Retinal pigment epithelial cell (primary cell): ENCODE measurements at regions not wholly inside any gene's neighbourhood (a gene's known extent, or its start where the extent isn't known, plus 50 kb on each side); places are given as distances from the start of the nearest gene placed in this dataset.
"Not testable (repeated sequence)": the region's sequence is repeated elsewhere in the genome, so short reads cannot be mapped to it uniquely, and the experiment has no call there.

Experiments
- DNase-seq: peaks from one replicate; pipeline ENCODE4 v3.0.0-alpha.2; 2010; ENCODE audit warnings: low read depth
- H3K4me3 ChIP-seq: 2 replicates; pipeline ENCODE4 v1.5.1; 2011; ENCODE audit warnings: mild to moderate bottlenecking, low read length, control low read depth, moderate library complexity
- TF ChIP-seq, protein P1 (sequence below): conservative IDR thresholded peaks from 2 replicates; pipeline ENCODE4 v1.5.1; 2011; ENCODE audit warnings: low read depth, low read length, control low read depth, inconsistent platforms

DNA sequence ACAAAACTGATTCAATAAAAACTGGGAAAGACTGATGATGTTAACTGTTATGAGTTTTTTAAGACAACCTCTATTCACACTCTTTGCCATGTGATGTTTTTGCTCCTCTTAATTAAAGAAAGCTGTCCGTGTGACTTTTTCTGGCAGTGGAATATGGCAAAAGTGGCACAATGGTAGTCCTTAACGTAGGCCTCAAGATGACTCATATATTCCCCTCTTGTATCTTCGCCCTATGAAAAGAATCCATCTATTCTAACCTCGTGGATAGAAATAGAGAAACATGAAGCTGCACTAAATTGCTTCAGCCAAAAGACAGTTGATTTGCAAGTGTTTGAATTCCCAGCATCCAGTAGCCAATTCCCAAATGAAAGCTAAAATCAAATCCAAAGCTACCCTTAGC, 603.8 kb upstream of the PCDH7 start:
- TF ChIP-seq, protein P1, sequence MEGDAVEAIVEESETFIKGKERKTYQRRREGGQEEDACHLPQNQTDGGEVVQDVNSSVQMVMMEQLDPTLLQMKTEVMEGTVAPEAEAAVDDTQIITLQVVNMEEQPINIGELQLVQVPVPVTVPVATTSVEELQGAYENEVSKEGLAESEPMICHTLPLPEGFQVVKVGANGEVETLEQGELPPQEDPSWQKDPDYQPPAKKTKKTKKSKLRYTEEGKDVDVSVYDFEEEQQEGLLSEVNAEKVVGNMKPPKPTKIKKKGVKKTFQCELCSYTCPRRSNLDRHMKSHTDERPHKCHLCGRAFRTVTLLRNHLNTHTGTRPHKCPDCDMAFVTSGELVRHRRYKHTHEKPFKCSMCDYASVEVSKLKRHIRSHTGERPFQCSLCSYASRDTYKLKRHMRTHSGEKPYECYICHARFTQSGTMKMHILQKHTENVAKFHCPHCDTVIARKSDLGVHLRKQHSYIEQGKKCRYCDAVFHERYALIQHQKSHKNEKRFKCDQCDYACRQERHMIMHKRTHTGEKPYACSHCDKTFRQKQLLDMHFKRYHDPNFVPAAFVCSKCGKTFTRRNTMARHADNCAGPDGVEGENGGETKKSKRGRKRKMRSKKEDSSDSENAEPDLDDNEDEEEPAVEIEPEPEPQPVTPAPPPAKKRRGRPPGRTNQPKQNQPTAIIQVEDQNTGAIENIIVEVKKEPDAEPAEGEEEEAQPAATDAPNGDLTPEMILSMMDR: no peak
- DNase-seq: no peak
- H3K4me3 ChIP-seq: no peak overlapping the region

DNA sequence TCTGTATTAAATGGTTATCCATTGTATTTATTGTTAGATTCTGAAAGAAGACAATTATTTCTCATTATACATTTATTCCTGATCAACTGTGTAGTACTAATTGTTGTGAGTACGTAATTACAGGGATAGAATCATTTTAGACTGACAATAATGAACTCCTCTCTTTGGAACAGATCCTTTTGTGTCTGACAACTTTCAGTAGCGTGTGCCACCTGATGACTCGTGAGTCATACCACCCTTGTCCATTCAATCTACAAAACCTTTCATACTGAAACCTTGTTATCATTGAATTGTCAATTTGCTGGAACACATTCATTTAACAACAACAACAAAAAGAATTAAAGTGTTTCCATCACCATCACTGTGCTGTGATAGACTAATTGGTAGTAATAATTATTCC, 602.7 kb upstream of the PCDH7 start:
- TF ChIP-seq, protein P1: no peak
- H3K4me3 ChIP-seq: no peak overlapping the region
- no peak for DNase-seq

DNA sequence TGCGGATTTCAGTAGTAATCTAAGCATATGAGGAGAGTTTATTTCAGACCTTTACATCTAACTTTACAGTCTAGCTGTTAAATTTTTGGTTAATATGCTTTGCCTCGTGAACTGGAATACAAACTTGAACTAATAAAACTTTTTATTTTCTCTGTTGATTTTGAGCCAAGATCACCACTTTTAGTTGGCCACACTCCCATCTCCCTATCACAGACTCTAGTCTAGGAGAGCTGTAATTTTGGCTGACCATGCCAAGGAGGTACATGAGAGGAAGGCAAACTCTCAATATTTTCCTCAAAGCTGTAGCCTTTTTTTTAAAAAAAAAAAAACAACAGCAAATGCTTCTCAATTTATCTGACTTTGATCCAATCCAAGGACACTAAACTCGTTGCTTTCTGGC, 597.5 kb upstream of the PCDH7 start:
- H3K4me3 ChIP-seq: no peak overlapping the region
- TF ChIP-seq, protein P1: no peak
- DNase-seq: no peak

DNA sequence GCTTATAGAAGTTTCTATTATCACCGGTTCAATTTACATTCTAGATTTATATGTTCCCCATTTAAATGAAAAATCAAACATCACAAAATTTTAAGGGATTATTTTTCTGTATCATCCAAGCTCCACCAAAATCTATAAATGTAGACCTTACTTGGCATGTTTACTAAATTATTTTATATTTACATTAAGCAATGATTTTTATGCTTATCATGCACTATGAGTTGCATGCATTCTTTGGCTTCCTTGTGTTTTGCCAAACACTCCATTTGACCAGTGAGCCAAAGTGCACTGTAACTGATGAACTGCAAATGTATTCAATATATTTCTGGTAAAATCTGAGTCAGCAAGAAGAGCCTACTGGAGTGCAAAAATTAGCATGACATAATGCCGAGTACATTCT, 595.5 kb upstream of the PCDH7 start:
- H3K4me3 ChIP-seq, DNase-seq: not testable (repeated sequence)

DNA sequence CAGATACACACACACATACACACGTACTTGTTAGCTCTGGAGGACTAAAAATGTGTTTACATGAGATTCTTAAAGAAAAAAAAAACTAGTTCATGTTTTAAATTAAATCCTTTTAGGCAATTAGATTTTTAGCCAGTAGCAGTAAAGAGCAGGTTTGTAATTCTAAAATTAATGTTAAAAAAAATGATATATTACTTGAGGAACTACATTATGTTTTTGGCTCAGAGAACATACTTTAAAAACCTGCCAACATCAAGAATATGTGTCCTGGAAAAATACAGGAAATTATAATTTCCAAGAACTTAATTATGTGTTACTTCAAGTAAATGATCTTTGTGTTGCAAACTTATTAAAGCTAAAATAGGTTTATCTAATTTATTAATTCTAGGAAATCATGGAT, 594.3 kb upstream of the PCDH7 start:
- DNase-seq: no peak
- H3K4me3 ChIP-seq: no peak overlapping the region
- TF ChIP-seq, protein P1: no peak

DNA sequence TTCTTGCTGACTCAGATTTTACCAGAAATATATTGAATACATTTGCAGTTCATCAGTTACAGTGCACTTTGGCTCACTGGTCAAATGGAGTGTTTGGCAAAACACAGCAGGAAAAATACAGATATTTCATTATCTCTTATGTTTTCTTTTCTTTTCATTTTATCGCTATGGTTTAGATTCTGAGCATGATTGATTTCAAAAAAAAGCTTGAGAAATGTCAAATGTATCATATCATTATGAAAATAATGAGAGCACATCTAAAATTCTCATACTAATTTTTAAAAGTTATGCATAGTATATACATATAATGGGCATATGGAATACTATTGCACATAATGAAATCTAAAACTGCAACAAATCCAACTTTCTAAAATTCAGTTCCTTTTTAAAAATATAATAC, 593.8 kb upstream of the PCDH7 start:
- DNase-seq: no peak
- no peak overlapping the region for H3K4me3 ChIP-seq
- TF ChIP-seq, protein P1: no peak

DNA sequence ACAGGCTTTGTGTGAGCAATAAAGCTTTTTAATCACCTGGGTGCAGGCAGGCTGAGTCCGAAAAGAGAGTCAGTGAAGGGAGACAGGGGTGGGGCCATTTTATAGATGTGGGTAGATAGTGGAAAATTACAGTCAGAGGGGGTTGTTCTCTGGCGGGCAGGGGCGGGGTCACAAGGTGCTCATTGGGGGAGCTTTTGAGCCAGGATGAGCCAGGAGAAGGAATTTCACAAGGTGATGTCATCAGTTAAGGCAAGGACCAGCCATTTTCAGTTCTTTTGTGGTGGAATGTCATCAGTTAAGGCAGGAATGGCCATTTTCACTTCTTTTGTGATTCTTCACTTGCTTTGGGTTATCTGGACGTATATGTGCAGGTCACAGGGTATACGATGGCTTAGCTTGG, 571.3 kb upstream of the PCDH7 start:
- H3K4me3 ChIP-seq, DNase-seq: not testable (repeated sequence)

DNA sequence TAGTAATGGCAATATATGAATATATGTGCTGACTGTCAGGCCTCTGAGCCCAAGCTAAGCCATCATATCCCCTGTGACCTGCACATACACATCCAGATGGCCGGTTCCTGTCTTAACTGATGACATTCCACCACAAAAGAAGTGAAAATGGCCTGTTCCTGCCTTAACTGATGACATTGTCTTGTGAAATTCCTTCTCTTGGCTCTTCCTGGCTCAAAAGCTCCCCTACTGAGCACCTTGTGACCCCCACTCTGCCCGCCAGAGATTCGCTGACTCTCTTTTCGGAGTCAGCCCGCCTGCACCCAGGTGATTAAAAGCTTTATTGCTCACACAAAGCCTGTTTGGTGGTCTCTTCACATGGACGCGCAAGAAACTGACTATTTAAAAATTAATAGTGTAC, 570.6 kb upstream of the PCDH7 start:
- DNase-seq, H3K4me3 ChIP-seq: not testable (repeated sequence)

DNA sequence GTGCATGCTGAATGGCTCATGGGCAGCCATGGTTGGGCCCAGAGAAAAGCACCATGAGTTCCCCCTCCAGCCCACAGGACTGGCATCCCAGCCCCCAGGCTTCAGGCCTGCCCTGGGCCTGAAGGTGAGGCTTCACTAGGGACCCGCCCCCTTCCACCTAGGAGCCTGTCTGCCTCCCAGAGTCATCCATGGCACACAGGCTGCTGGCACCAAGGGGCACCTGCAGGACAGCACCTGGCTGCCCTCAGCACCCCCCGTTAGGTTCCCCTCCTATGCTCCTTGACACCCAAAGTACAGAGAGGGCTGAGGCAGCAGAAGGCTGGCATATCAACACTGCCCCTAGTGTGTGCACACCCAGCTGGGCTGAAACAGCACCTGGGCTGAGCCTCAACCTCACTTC, 566.7 kb upstream of the PCDH7 start:
- TF ChIP-seq, protein P1: no peak
- H3K4me3 ChIP-seq: no peak overlapping the region
- no peak for DNase-seq
